OCI-LY7 (cell line): ENCODE measurements at regions not wholly inside any gene's neighbourhood (a gene's known extent, or its start where the extent isn't known, plus 50 kb on each side); places are given as distances from the start of the nearest gene placed in this dataset.

Source experiments
- BruUV-seq: library from RNA; stranded (reverse); fragments of 400-500 nt; replicated peaks from 2 replicates; lab custom pipeline; 2021; lab: Mats Ljungman, UMichigan
- CTCF ChIA-PET: fragments of 300-600 bp; sonication (Branson Sonifier 250); formaldehyde crosslinking; loops from one replicate; lab custom pipeline; 2022; ENCODE audit warnings: antibody characterized with exemption; ENCODE audit not compliant: unreplicated experiment; lab: Charles Lee
- POLR2A ChIA-PET: fragments of 300-600 bp; sonication (Branson Sonifier 250); formaldehyde crosslinking; loops from one replicate; lab custom pipeline; 2022; ENCODE audit warnings: antibody characterized with exemption; lab: Charles Lee
- DNase-seq: peaks from one replicate; pipeline ENCODE4 v3.0.0-alpha.2; 2015; ENCODE audit warnings: low spot score
- H2AFZ ChIP-seq: fragments of 200-600 bp; sonication (generic), shearing (Covaris generic); 2 replicates; pipeline ENCODE4 v1.6.1; 2014; ENCODE audit warnings: mild to moderate bottlenecking, antibody characterized with exemption, low read length, moderate library complexity
- H3K27ac ChIP-seq: fragments of 200-600 bp; sonication (generic); 2 replicates; pipeline ENCODE4 v1.5.1; 2014; ENCODE audit warnings: mixed run types, low read depth, mild to moderate bottlenecking, moderate library complexity, low read length, inconsistent platforms; ENCODE audit not compliant: poor library complexity, severe bottlenecking
- H3K36me3 ChIP-seq: fragments of 200-600 bp; sonication (generic); 2 replicates; pipeline ENCODE4 v1.6.1; 2014; ENCODE audit warnings: mild to moderate bottlenecking, antibody characterized with exemption, low read length, moderate library complexity, mixed read lengths; ENCODE audit not compliant: insufficient read depth
- H3K4me1 ChIP-seq: fragments of 200-600 bp; sonication (generic); 2 replicates; pipeline ENCODE4 v1.5.1; 2014; ENCODE audit warnings: mild to moderate bottlenecking, low read length; ENCODE audit not compliant: insufficient read depth, poor library complexity, severe bottlenecking
- H3K4me2 ChIP-seq: fragments of 200-600 bp; sonication (generic); 2 replicates; pipeline ENCODE4 v1.6.1; 2014; ENCODE audit warnings: mild to moderate bottlenecking, low read length
- H3K4me3 ChIP-seq: fragments of 200-600 bp; sonication (generic); 2 replicates; pipeline ENCODE4 v1.5.1; 2014; ENCODE audit warnings: mild to moderate bottlenecking, low read depth, low read length; ENCODE audit not compliant: poor library complexity, severe bottlenecking
- H3K79me2 ChIP-seq: fragments of 200-600 bp; sonication (generic); 2 replicates; pipeline ENCODE4 v1.6.1; 2016; ENCODE audit warnings: low read depth, mild to moderate bottlenecking, low read length, moderate library complexity, mixed read lengths; ENCODE audit not compliant: insufficient read depth
- H3K9me2 ChIP-seq: fragments of 200-600 bp; sonication (generic); 2 replicates; pipeline ENCODE4 v1.6.1; 2016; ENCODE audit warnings: mild to moderate bottlenecking, low read length, mixed read lengths; ENCODE audit not compliant: insufficient read depth
- H3K9me3 ChIP-seq: fragments of 200-600 bp; sonication (generic); 2 replicates; pipeline ENCODE4 v1.6.1; 2014; ENCODE audit warnings: mild to moderate bottlenecking, mixed run types, low read length, mixed read lengths
- H4K20me1 ChIP-seq: fragments of 200-600 bp; sonication (generic); 2 replicates; pipeline ENCODE4 v1.6.1; 2014; ENCODE audit warnings: mild to moderate bottlenecking, antibody characterized with exemption, low read length, moderate library complexity, mixed read lengths; ENCODE audit not compliant: insufficient read depth
- EZH2phosphoT487 ChIP-seq: fragments of 200-600 bp; sonication (generic); IDR thresholded peaks from 2 replicates; pipeline ENCODE4 v1.6.1; 2018; ENCODE audit warnings: low read depth, borderline replicate concordance, mild to moderate bottlenecking, mixed run types, antibody characterized with exemption, low read length, moderate library complexity, mixed read lengths
- intact Hi-C: fragments of 100-400 bp; cut with micrococcal nuclease; formaldehyde crosslinking; loops from one replicate; pipeline ENCODE4 v1.10.0; 2022; ENCODE audit not compliant: unreplicated experiment
- TF ChIP-seq, protein P1 (sequence below): fragments of 200-600 bp; sonication (generic); conservative IDR thresholded peaks from 2 replicates; pipeline ENCODE4 v1.5.1; 2014; ENCODE audit warnings: mild to moderate bottlenecking, antibody characterized with exemption, low read length, moderate library complexity, mixed read lengths

GRCh38 chr2:228263156-228263555, 81.7 kb upstream of the SPHKAP start:
- CTCF ChIA-PET = no interaction called here
- BruUV-seq = no TSS peak

GRCh38 chr2:228261546-228261945, 80.1 kb upstream of the SPHKAP start:
- Histone ChIP-seq H3K9me3 (no peaks in the 10 kb centered on the region), H3K36me3 (no peaks in the 10 kb centered on the region), H3K79me2 (no peaks in the 10 kb centered on the region), H2AFZ (no peak overlapping the region), H3K27ac (no peak overlapping the region), H3K4me2 (no peak overlapping the region), H4K20me1 (no peaks in the 10 kb centered on the region), H3K4me1 (no peaks in the 10 kb centered on the region), H3K9me2 (no peaks in the 10 kb centered on the region), H3K4me3 (no peak overlapping the region)
- TF ChIP-seq, protein P1, sequence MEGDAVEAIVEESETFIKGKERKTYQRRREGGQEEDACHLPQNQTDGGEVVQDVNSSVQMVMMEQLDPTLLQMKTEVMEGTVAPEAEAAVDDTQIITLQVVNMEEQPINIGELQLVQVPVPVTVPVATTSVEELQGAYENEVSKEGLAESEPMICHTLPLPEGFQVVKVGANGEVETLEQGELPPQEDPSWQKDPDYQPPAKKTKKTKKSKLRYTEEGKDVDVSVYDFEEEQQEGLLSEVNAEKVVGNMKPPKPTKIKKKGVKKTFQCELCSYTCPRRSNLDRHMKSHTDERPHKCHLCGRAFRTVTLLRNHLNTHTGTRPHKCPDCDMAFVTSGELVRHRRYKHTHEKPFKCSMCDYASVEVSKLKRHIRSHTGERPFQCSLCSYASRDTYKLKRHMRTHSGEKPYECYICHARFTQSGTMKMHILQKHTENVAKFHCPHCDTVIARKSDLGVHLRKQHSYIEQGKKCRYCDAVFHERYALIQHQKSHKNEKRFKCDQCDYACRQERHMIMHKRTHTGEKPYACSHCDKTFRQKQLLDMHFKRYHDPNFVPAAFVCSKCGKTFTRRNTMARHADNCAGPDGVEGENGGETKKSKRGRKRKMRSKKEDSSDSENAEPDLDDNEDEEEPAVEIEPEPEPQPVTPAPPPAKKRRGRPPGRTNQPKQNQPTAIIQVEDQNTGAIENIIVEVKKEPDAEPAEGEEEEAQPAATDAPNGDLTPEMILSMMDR = no peak
- TF ChIP-seq EZH2phosphoT487 = no peak
- ChIA-PET POLR2A (no interaction called here), CTCF (no interaction called here)
- no peak for DNase-seq
- BruUV-seq = no TSS peak
- intact Hi-C loops = no loop called here

More at GRCh38 chr2:228263156-228263555, 81.7 kb upstream of the SPHKAP start:
- POLR2A ChIA-PET = no interaction called here
- Histone ChIP-seq H2AFZ (no peak overlapping the region), H3K27ac (no peak overlapping the region), H3K79me2 (no peaks in the 10 kb centered on the region), H4K20me1 (no peaks in the 10 kb centered on the region), H3K4me2 (no peak overlapping the region), H3K4me1 (no peaks in the 10 kb centered on the region), H3K9me3 (no peaks in the 10 kb centered on the region), H3K4me3 (no peak overlapping the region), H3K36me3 (no peaks in the 10 kb centered on the region), H3K9me2 (no peaks in the 10 kb centered on the region)
- DNase-seq = no peak
- TF ChIP-seq, protein P1 = no peak
- no peak for TF ChIP-seq EZH2phosphoT487
- intact Hi-C loops = no loop called here

DNA sequence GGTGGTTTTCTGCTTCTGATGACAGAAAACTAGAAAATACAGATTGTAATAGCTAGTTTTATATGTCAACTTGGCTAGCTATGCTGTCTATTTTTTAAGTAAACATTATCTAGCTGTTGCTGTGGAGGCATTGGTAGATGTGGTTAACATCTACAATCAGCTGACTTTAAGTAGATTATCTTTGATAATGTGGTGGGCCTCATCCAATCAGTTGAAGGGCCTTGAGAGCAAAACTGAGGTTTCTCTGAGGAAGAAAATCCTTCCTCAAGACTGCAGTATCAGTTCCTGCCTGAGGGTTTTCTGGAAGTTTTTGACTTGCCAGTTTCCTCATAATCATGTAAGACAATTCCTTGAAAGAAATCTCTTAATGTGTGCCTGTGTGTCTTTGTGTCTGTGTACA, 75.9 kb upstream of the SPHKAP start:
- Histone ChIP-seq H3K36me3 (no peaks in the 10 kb centered on the region), H3K27ac (no peak overlapping the region), H3K9me2 (no peaks in the 10 kb centered on the region), H3K4me1 (no peaks in the 10 kb centered on the region), H3K79me2 (no peaks in the 10 kb centered on the region), H4K20me1 (no peaks in the 10 kb centered on the region), H3K9me3 (no peaks in the 10 kb centered on the region), H3K4me3 (no peak overlapping the region), H2AFZ (no peak overlapping the region), H3K4me2 (no peak overlapping the region)
- TF ChIP-seq EZH2phosphoT487 = no peak
- TF ChIP-seq, protein P1 = no peak
- no peak for DNase-seq
- intact Hi-C loops = no loop called here
- BruUV-seq = no TSS peak
- ChIA-PET CTCF (no interaction called here), POLR2A (interaction anchor here (0.6 to 0.7 kb wide), 4 partner anchors 15 to 1010 kb away, joined by 3 to 4 read pairs (median 3); no protein-coding TSS in a partner anchor)
